Lung (tissue), 11 donors: ENCODE measurements at regions not wholly inside any gene's neighbourhood (a gene's known extent, or its start where the extent isn't known, plus 50 kb on each side); places are given as distances from the start of the nearest gene placed in this dataset.

Experiments used
- ATAC-seq: fragments of 200-7000 bp; cut with Tn5 transposase; one replicate; pipeline ENCODE4 v1.9.1; 2020; ENCODE audit warnings: moderate number of reproducible peaks; ENCODE audit not compliant: insufficient read depth, low FRiP score
- DNase-seq, 3 donors: peaks; one replicate each; pipeline ENCODE4 v3.0.0-alpha.2; 2013 to 2017
- H3K27ac ChIP-seq, 2 donors: one replicate each; pipeline ENCODE4 v1.5.1; 2013; ENCODE audit warnings: mild to moderate bottlenecking in 2 of 2, moderate library complexity in 2 of 2, control low read depth in 1 of 2, inconsistent platforms in 1 of 2, low read depth in 1 of 2, low read length in 1 of 2
- H3K27me3 ChIP-seq, 3 donors: one replicate each; pipeline ENCODE4 v1.5.1; 2013; ENCODE audit warnings: low read length in 2 of 3; ENCODE audit not compliant: control insufficient read depth in 3 of 3, insufficient read depth in 3 of 3
- H3K36me3 ChIP-seq, 4 donors: one replicate each; pipeline ENCODE4 v1.5.1; 2013; ENCODE audit warnings: low read length in 4 of 4, mild to moderate bottlenecking in 1 of 4, moderate library complexity in 1 of 4; ENCODE audit not compliant: control insufficient read depth in 4 of 4, insufficient read depth in 4 of 4
- H3K4me1 ChIP-seq, 5 donors: one replicate each; pipeline ENCODE4 v1.5.1; 2013; ENCODE audit warnings: low read length in 5 of 5, mild to moderate bottlenecking in 2 of 5, moderate library complexity in 1 of 5; ENCODE audit not compliant: control insufficient read depth in 5 of 5, insufficient read depth in 5 of 5
- H3K4me3 ChIP-seq: one replicate; pipeline ENCODE4 v1.5.1; 2013; ENCODE audit warnings: mild to moderate bottlenecking, control low read depth, moderate library complexity
- H3K9ac ChIP-seq, 2 donors: one replicate each; pipeline ENCODE4 v1.5.1; 2013; ENCODE audit warnings: low read length in 2 of 2, control low read depth in 1 of 2; ENCODE audit not compliant: insufficient read depth in 1 of 2
- H3K9me3 ChIP-seq, 4 donors: one replicate each; pipeline ENCODE4 v1.5.1; 2013; ENCODE audit warnings: low read length in 3 of 4, mild to moderate bottlenecking in 1 of 4, moderate library complexity in 1 of 4; ENCODE audit not compliant: control insufficient read depth in 4 of 4, insufficient read depth in 3 of 4
- CTCF ChIP-seq: IDR thresholded peaks from 2 replicates; pipeline ENCODE4 v1.5.1; 2012; ENCODE audit warnings: mild to moderate bottlenecking; ENCODE audit errors: control extremely low read depth, extremely low read depth
- WGBS, 2 donors: extraction: QIAGEN DNeasy Blood & Tissue Kit; methylation state at CpG; one replicate each; pipeline ENCODE4 v1.1.7; 2013; 5-methylcytosine and 5-hydroxymethylcytosine counted together
- donor health status: control.
- donor health status: control.
- donor health status: Bipolar disorder and iron deficiency.
- donor health status: healthy.
- donor health status: DM: yes; HTN: yes; CAD: no.

GRCh38 chr7:135800560-135800959 lies 51.9 kb upstream of the FAM180A start:
- Histone ChIP-seq H3K4me1 (peaks cover 0 to 20% (median 5%) of the 10 kb centered on the region in 5 donors), H3K9ac (no peak overlapping the region), H3K27ac (no peak overlapping the region), H3K27me3 (no peaks in the 10 kb centered on the region), H3K36me3 (no peaks in the 10 kb centered on the region), H3K9me3 (no peaks in the 10 kb centered on the region), H3K4me3 (no peak overlapping the region)
- TF ChIP-seq CTCF = no peak
- 69 to 74% methylated on average over 10 of the region's 10 CpGs for WGBS, 2 donors
- ATAC-seq (no peak), DNase-seq (no peak)

GRCh38 chr7:135799881-135800280 lies 51.3 kb upstream of the FAM180A start:
- H3K27ac ChIP-seq = no peak overlapping the region
- 78 to 84% methylated on average over 3 of the region's 3 CpGs for WGBS, 2 donors
- peaks cover 0 to 20% (median 5%) of the 10 kb centered on the region in 5 donors for H3K4me1 ChIP-seq
- DNase-seq (no peak), ATAC-seq (no peak)
- no peaks in the 10 kb centered on the region for H3K27me3 ChIP-seq
- H3K9me3 ChIP-seq = no peaks in the 10 kb centered on the region
- no peak for TF ChIP-seq CTCF
- H3K4me3 ChIP-seq = no peak overlapping the region
- H3K36me3 ChIP-seq = no peaks in the 10 kb centered on the region
- no peak overlapping the region for H3K9ac ChIP-seq
